ENCODE measurements at regions not wholly inside any gene's neighbourhood (a gene's known extent, or its start where the extent isn't known, plus 50 kb on each side); places are given as distances from the start of the nearest gene placed in this dataset.
A peak's percentile ranks its signal among the peaks of the same experiment; 100 is the strongest.
"Not testable (repeated sequence)": the region's sequence is repeated elsewhere in the genome, so short reads cannot be mapped to it uniquely, and the experiment has no call there.

DNA sequence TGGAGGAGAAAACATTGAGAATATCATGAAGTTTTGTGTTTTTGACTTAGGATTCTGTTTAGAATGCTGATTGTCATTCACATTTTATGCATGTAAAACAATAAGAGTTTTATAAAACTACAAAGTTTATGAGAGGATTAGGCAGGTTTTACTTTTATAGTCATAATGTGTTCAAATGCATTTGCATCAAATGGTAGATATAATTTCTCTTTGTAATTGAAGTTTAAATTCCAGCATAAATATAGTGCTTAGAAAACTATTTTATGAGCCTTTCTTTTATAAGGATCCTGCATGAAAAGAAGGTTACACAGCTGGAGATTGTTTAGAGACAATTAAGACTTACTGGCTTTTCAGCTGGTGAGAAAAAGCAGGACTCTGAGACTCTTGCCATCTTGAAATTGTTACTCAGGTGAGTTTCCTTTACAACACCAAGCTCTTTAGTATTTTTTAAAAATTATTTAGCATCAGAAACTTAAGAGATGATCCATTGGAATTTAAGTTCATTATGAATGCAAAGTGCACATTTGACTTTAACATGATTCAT is 157.1 kb upstream of the MAN1A1 start:
- no peak for DNase-seq

DNA sequence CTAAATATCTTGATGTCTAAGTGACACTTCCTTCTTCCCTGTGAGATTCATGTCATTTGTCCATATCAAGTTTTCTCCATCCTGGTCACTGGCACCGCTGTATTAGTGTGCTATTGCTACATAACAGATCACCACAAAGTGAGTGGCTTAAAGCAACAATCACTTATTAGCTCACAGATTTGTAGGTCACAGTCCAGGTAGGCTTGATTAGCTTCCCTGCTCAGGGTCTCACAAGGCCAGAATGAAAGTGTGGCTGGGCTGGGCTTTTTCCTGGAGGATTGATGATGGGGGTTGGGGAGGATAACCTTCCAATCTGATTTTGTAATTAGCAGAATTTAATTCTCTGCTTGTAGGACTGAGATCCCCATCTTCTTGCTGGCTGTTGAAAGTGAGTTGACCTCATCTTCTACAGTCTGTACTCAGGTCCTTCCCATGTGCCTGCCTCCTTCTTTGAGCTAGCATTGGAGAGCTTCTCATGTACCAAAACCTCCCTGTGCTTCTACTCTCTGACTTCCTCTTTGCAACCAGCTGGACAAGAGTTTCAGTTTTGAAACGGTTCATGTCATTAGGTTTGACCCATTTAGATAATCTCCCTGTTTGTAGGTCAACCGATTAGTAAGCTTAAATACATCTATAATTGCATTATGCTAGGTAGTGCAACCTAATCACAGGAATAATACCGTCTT is 152.4 kb upstream of the MAN1A1 start:
- DNase-seq: no peak

DNA sequence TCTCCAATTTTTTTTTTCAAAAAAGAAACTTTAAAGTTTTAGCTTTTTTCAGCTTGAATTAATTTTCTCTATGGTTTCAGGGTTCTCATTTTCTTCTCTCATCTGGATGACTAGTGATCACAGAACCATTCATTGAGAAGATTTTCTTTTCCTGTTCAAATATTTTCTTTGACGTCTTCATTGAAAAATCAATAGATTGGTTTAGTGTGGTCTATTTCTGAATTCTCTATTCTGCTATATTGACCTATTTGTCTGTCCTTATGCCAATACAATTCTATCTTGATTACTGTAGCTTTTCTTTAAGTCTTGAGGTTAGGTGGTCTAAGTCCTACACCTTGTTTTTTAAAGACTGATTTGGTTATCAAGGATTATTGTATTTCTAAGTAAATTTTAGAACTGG is 150.2 kb upstream of the MAN1A1 start:
- DNase-seq: no peak

DNA sequence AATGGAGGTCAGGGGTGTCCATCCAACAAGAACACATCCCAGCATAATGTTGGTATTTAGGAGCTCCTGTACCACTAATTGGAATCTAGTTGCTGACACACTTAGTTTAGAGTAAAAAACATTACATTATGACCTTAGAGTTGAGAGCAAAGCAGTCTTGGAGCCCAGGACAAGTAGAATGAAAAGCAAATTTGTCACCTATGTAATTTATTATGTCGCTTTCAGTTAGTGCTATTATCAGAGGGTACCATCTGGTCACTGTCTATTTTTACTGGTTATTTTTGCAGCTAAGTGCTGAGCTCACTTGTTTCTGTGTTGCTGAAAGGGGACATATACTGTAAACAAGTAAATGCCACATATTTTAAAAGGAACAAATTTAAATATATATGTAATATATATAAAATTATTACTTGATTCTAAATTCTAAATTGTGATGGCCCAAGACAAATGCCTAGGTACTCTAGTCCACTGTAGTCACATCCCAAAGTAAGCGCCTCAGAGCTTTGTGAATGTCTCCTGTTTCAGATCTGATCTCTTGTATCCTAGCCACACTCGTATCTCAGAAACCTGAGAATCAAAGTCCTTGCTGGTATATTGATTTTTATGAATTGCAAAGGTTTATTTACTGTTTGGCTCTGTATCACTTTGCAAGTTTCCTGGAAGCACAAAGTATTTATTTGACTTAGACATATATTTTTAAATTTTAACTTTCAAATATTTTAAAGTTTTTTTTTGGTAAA is 148.6 kb upstream of the MAN1A1 start:
- DNase-seq: no peak

DNA sequence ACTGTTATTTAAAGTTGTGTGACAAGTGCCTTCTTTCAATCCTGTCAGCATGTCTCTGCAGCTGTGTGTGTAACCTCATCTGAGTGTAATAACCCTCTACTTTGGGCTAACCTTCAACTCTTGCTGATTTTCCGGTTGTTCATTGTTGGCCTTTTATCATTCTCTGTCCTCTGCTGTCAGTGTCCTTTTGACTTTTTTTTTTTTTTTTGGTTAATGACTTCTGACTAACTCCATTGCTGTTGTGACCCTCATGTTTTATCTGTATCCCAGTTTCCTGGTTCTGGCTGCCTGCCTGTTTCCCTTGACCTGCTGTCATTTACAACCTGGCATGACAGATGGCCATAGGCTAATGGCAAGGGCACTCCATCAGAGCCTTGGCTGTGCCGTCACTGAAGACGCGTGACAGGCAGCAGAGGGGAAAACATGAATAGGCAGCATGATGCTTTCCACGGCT is 145.7 kb upstream of the MAN1A1 start:
- no peak for DNase-seq

DNA sequence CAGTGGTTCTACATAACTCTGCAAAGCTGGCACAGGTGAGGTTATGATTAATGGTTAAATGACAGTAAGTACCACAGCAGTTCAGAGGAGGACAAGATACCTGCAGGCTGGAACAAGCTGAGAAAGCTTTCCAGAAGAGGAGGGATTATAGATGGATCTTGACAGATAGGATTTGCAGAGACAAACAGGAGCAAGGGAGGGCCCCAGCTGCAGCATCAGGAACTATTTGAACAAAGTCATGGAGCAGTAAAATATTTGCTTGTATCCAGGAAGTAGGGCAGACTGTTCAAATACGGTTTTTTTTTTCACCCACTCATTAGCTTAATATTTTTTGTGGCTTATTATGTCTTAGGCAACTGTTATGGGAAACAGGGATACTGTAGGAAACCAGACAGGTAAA is 144.4 kb upstream of the MAN1A1 start:
- DNase-seq: no peak

DNA sequence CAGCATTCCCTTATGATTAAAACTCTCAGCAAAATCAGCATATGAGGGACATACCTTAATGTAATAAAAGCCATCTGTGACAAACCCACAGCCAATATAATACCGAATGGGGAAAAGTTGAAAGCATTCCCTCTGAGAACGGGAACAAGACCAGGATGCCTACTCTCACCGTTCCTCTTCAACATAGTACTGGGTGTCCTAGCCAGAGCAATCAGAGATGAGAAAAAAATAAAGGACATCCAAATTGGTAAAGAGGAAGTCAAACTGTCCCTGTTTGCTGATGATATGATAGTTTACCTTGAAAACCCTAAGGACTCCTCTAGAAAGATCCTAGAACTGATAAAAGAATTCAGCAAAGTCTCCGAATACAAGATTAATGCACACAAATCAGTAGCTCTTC is 141.6 kb upstream of the MAN1A1 start:
- not testable (repeated sequence) for DNase-seq

DNA sequence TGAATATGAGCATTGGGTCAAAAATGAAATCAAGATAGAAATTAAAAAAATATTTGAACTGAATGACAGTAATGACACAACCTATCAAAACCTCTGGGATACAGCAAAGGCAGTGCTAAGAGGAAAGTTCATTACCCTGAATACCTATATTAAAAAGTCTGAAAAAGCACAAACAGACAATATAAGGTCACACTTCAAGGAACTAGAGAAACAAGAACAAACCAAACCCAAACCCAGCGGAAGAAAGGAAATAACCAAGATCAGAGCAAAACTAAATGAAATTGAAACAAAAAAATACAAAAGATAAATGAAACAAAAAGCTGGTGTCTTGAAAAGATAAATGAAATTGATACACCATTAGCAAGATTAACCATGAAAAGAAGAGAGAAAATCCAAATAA is 140.5 kb upstream of the MAN1A1 start:
- not testable (repeated sequence) for DNase-seq

DNA sequence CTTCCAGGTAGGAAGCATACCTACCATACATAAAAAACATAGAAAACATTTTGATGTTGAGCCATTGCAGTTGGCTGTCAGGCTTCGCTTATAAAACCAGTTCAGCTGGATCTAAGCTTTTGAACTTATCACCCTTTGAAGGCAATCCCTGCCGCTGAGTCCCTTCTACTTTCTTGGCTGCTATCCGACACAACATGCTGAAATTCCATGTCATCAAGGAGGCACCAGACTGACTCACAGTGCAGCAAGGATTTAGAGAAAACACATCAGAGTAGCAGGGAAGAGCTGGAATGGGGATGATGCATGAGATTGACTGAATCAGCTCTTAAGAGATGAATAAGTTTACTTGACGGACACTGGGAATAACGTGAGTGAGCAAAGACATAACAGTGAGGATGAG is 135.0 kb upstream of the MAN1A1 start:
- no peak for DNase-seq

DNA sequence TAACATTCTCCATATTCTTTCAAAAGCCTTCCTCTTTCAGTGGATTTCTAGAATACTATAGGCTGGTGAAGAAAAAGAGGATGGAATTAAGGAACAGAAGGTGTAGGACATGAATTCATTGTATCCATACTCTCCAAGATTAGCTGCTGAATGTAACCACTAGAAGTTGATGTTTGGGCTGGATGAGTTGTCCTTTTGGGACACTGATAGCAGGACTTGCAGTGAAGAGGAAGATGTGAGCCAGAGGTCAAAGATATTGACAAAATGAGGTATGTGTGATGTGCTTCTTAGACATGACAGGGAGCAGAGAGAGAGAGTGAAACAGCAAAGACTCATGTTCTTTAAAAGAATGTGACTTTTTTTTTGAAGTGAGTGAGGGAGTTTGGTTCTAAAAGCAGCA is 134.3 kb upstream of the MAN1A1 start:
- DNase-seq: no peak

DNA sequence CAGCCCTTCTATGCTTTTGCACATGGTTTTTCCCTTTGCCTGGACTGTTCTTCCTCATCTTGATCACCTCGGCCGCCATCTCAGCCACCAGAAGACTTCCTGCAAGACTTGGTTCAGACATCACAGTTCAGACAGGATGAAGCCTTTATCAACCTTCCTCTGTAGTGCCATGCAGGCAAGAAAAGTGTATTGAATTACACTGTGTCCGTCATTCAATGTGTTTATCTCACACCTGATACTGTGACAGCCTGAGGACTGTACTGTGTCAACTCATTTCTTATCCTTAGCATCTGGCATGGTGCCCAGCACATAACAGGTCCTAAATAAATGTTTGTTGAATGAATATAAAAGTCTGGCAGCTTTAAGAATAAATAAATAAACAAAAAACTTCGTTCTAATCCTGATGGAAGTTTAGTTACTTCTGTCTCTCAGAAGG is 133.3 kb upstream of the MAN1A1 start:
- no peak for DNase-seq

DNA sequence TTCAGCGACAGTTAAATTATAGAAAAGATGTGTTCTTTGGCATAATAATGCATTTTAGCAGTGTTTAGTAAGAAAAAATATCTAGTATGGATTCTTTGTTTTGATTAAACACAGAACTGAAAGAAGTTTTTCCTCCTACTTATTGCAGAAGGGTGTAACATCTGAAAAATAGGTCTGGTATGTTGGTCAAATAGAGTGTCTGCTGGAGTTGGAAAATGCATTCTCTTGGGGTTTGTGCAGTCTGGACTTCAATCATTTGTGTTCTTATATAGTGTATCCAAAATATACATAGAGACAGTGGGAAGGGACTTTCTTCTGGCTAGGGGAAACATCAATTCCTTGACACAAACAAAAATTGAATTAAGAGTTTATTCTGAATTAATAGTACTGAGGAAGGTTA is 132.4 kb upstream of the MAN1A1 start:
- no peak for DNase-seq

DNA sequence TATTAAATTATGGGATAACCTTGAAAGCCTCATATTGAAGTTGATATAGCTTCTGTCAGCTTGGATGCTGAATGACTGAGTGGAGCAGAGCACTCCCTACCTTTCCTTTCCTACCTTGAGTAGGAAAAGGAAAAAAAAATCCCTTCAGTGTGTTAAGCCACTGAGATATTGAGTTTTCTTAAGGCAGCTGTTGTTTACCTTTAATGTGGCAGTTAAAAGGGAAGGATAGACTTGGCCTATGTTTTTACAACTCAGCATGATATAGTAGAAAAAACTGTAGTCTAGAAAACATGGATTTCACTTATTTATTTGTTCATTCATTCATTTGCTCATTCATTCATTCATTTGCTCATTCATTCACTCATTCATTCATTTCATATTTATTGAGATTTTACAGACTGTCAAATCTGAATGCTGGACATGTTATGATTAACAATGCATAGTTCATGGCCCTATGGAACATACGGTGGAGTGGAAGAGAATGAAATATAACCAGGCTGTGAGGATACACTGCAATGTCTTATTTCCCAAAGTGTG is 131.5 kb upstream of the MAN1A1 start:
- DNase-seq: no peak

DNA sequence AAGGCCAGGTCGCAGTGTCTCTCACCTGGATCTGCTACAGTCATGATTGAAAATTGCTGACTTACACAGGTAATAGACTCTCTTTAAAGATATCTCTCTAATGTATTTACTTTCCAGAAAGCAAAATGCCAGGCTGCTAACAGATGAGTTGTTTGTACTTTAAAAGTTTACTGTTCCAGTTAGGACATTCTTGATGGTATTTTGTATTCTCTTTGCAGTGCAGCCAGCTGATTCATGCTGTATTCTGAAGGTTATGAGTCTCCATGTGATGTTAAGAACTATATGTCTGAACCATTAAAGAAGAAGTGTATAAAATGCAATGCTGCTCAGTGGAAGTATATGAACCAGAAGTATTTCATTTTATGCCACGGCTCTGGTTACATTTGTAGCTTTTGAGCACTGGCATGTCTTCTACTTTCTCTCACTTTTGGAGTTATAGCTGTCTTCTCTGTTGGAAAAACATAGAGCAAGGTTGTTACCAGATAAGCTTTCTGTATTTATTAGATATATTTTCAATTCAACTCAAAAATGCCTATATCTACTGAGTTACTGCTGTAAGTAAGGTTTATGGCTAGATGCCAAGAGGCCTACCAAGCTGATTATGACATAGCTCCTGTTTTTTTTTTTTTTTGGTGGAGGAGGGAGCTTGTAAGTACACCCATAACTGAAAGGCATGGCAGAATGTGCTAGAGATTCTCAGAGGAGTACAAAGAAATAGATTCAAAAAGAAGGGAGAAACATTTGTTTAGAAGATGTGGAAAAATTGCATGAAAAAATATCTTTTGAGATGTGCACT is 130.5 kb upstream of the MAN1A1 start:
- DNase-seq: no peak

DNA sequence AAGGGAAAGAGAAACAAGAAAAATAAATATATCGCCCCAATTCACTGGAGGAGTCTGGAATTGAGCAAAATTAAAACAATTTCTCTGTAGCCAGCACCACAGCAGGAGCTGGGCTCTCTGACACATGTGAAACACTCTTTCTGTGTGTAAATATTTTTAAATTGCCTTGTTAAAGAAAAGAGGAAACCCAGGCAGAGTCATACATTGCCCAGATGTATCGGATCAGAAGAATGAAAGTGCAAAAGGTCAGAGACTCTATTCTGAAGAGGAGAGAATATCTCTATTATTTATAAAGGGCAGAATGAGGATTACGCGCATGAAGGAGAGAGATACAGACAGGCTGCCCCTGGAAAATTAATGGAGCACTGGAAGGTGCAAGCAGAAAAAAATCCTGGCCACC is 127.0 kb upstream of the MAN1A1 start:
- no peak for DNase-seq

DNA sequence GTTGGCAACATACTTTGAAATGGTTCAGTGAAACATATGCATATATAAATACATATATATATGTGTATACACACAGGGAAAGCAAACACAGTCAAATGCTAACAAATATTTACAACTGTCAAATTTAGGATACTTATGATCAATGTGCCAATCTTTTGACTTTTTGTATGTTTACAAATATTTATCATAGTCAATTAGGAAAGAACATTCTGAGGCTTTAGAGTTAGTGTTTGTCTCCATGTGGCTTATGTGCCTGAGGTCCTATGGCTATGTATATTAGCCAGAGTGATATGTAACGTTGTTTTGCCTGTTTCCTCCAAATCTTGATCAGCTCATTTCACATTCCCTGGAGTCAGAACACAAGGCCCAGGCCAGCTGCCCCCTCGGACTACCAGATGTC is 126.5 kb upstream of the MAN1A1 start:
- no peak for DNase-seq

DNA sequence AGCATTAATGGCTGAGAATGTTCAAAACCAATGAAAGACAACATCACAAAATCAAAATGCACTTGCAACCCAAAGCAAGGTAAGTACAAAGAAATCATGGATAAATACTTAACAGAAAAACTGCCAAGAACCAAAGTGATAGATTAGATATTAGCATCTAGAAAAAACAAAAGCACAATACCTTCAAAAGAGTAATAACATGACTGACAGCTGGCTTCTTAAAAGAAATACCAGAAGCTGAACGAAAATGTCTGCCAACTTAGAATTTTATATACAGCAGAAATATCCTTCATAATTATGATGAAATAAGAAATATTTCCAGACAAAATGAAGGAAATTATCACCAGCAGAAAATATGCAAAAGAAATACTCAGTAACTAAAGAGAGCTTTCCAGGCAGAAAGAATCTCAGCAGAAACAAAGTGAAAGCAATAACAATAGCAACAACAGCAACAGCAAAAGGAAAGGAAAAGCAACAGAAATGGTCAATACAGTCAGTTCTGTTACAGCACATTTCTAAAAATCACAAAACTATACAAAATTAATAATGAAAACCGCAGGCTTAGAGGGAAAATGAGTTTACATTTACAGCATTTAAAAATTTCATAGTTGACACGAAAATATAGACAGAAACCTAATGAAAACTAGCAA is 121.5 kb upstream of the MAN1A1 start:
- DNase-seq: no peak

DNA sequence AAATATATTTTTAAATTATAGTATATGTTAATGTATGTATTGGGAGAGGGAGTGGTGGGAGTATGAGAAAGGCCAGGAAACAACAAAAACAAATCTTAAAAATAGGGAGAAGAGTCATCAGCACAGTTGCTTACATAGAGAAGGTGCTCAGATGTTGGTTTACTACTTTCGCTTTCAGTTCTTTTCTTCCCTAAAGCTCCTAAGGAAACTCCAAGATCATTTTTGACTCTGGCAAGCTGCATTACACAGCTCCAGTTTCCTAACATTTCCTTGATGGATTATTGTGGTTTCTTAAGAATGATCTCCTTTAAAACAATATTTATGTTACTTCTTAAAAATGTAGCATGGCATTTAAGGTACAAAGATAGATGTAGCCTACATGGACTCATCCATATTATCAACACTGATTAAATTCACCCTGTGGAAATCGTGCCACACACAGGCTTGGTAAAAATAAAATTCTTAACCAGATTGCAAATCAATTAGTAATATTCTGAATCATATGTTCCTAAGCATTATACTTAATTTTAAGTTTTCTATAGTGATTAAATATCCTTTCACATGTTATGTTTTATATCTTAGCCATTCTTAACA is 118.0 kb upstream of the MAN1A1 start:
- no peak for DNase-seq

DNA sequence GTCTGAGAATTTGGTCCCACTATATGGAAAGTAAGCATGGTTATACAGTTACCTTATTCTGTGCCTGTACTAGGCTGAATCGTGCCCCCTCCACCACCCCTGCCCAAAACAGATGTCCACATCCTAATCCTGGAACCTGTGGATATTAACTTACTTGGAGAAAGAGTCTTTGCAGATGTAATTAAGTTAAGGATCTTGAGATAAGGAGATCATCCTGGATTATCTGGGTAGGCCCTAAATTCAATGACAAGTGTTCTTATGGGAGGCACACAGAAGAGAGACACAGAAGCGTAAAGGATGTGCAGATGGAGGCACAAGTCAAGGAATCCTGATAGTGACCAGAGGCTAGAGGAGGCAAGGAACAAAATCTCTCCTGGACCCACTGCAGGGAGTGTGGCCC is 116.7 kb upstream of the MAN1A1 start:
- DNase-seq: no peak

DNA sequence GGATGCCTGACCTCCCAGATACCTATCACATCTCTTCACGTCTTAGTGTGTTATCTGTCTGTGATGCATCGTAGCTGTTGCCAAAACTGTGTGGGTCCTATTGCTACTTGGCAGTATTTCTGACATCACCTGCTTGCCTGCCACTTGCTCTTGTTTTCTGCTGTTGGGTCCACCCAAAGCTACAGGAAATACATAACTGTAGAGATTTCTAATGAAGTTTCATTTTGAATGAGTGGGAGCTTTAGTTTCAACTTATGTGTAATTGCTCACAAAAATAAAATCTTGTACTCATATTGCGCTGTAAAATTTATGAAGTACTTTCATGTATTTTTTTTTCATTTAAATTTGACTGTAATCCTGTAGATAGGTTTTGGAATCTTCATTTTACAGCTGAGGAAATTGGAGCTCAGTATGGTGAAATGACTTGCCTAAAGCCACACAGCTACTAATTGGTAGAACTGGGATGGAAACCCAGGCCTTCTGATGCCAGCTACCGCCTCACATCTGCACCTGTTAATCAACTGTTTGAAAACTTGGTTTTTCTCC is 113.6 kb upstream of the MAN1A1 start:
- peak; percentile 21 for DNase-seq

DNA sequence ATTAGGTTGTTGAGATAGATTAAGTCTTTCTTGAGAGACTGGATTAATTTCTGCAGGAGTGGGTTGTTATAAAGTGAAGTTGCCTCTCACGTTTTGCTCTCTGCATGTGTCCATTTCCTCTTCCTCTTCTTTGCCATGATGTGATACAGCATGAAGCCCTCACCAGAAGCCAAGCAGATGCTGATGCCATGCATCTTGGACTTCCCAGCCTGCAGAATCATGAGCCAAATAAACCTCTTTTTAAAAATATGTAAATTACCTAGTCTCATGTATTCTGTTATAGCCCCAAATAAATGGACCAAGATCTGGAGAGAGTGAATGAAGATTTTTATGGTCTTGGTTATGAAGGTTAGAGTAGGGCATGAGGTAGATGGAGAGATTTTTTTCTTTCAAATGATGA is 111.6 kb upstream of the MAN1A1 start:
- DNase-seq: no peak

All from CD4-positive, alpha-beta T cell treated with Interleukin-4 for 4 hours (primary cell).